ENCODE measurements at regions not wholly inside any gene's neighbourhood (a gene's known extent, or its start where the extent isn't known, plus 50 kb on each side); places are given as distances from the start of the nearest gene placed in this dataset.

DNA sequence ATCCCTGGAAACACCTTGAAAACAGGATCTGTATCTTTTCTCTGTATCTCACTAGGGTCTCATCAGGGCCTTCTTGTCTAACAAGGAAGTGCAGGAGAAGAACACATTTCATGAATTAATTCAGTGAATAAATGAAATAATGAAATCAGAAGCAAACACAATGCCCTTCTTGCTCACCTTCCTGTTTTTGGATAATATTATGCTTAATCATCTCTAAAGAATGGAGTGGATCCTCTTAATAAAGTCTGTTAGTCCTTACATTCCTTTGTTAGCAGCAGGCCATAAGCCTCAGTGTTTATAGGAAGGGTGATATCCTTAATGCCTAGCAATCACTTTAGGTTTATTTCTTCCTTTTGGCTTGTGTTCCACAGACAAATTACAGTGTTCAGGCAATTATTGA is 837.1 kb upstream of the SEMA6A start:
- Histone ChIP-seq H3K27ac (ENCODE audit: low read length) (no peak overlapping the region), H3K36me3 (ENCODE audit: insufficient read depth, low read length) (no peaks in the 10 kb centered on the region), H3K27me3 (ENCODE audit: insufficient read depth, low read depth, low read length) (no peaks in the 10 kb centered on the region), H4K20me1 (ENCODE audit: insufficient read depth) (no peaks in the 10 kb centered on the region), H2AFZ (ENCODE audit: low read depth, low read length) (no peak overlapping the region), H3K4me2 (ENCODE audit: low read length) (no peak overlapping the region), H3K4me3 (ENCODE audit: low read length) (no peak overlapping the region), H3F3A (ENCODE audit: insufficient read depth, low read length, poor library complexity, severe bottlenecking) (no peaks in the 10 kb centered on the region), H3K79me2 (replicated peaks; ENCODE audit: insufficient read depth, low read length) (no peaks in the 10 kb centered on the region), H3K9me2 (ENCODE audit: insufficient read depth, low read length) (no peaks in the 10 kb centered on the region), H3K9me3 (ENCODE audit: low read length) (no peaks in the 10 kb centered on the region), H3K9ac (ENCODE audit: low read length) (no peak overlapping the region)
- TF ChIP-seq POLR2AphosphoS5 (IDR thresholded peaks at IDR 0.05) (no peak), SMC3 (conservative IDR thresholded peaks at IDR 0.05; ENCODE audit: poor library complexity) (no peak), RAD21 (conservative IDR thresholded peaks at IDR 0.05) (no peak), EP300 (conservative IDR thresholded peaks at IDR 0.05; ENCODE audit: poor library complexity, severe bottlenecking) (no peak), TAF1 (IDR thresholded peaks at IDR 0.05; ENCODE audit: low read depth) (no peak), EZH2 (IDR thresholded peaks at IDR 0.05; ENCODE audit: borderline replicate concordance, insufficient read depth, low read length, poor library complexity, severe bottlenecking) (no peak), MXI1 (conservative IDR thresholded peaks at IDR 0.05; ENCODE audit: poor library complexity, severe bottlenecking) (no peak)
- TF ChIP-seq, protein P1, sequence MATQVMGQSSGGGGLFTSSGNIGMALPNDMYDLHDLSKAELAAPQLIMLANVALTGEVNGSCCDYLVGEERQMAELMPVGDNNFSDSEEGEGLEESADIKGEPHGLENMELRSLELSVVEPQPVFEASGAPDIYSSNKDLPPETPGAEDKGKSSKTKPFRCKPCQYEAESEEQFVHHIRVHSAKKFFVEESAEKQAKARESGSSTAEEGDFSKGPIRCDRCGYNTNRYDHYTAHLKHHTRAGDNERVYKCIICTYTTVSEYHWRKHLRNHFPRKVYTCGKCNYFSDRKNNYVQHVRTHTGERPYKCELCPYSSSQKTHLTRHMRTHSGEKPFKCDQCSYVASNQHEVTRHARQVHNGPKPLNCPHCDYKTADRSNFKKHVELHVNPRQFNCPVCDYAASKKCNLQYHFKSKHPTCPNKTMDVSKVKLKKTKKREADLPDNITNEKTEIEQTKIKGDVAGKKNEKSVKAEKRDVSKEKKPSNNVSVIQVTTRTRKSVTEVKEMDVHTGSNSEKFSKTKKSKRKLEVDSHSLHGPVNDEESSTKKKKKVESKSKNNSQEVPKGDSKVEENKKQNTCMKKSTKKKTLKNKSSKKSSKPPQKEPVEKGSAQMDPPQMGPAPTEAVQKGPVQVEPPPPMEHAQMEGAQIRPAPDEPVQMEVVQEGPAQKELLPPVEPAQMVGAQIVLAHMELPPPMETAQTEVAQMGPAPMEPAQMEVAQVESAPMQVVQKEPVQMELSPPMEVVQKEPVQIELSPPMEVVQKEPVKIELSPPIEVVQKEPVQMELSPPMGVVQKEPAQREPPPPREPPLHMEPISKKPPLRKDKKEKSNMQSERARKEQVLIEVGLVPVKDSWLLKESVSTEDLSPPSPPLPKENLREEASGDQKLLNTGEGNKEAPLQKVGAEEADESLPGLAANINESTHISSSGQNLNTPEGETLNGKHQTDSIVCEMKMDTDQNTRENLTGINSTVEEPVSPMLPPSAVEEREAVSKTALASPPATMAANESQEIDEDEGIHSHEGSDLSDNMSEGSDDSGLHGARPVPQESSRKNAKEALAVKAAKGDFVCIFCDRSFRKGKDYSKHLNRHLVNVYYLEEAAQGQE (IDR thresholded peaks at IDR 0.05; ENCODE audit: borderline replicate concordance): no peak
- TF ChIP-seq, protein P2, sequence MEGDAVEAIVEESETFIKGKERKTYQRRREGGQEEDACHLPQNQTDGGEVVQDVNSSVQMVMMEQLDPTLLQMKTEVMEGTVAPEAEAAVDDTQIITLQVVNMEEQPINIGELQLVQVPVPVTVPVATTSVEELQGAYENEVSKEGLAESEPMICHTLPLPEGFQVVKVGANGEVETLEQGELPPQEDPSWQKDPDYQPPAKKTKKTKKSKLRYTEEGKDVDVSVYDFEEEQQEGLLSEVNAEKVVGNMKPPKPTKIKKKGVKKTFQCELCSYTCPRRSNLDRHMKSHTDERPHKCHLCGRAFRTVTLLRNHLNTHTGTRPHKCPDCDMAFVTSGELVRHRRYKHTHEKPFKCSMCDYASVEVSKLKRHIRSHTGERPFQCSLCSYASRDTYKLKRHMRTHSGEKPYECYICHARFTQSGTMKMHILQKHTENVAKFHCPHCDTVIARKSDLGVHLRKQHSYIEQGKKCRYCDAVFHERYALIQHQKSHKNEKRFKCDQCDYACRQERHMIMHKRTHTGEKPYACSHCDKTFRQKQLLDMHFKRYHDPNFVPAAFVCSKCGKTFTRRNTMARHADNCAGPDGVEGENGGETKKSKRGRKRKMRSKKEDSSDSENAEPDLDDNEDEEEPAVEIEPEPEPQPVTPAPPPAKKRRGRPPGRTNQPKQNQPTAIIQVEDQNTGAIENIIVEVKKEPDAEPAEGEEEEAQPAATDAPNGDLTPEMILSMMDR (IDR thresholded peaks at IDR 0.05; ENCODE audit: poor library complexity, severe bottlenecking): no peak

DNA sequence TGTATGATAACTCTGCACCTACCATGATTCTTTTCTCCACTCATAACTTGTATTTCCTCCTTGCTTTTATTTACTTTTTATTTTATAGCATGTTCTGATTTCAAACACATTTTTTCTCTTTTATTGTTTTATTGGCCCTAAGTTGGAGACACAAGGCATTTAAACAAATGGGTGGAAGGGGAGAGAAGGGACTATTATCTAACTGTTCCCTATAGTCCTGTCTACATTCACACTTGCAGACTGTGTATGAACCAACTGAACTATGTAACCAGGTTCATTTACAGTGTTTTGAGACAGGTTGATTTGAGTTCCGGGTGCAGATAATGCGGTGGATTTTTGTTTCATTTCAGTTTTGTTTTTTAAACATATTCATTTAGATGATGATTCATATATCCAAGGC is 830.6 kb upstream of the SEMA6A start:
- Histone ChIP-seq H3F3A (ENCODE audit: insufficient read depth, low read length, poor library complexity, severe bottlenecking) (no peaks in the 10 kb centered on the region), H3K36me3 (ENCODE audit: insufficient read depth, low read length) (no peaks in the 10 kb centered on the region), H3K9me2 (ENCODE audit: insufficient read depth, low read length) (no peaks in the 10 kb centered on the region), H2AFZ (ENCODE audit: low read depth, low read length) (no peak overlapping the region), H3K9me3 (ENCODE audit: low read length) (no peaks in the 10 kb centered on the region), H3K9ac (ENCODE audit: low read length) (no peak overlapping the region), H4K20me1 (ENCODE audit: insufficient read depth) (no peaks in the 10 kb centered on the region), H3K4me2 (ENCODE audit: low read length) (no peak overlapping the region), H3K27me3 (ENCODE audit: insufficient read depth, low read depth, low read length) (no peaks in the 10 kb centered on the region), H3K27ac (ENCODE audit: low read length) (no peak overlapping the region), H3K79me2 (replicated peaks; ENCODE audit: insufficient read depth, low read length) (no peaks in the 10 kb centered on the region), H3K4me3 (ENCODE audit: low read length) (no peak overlapping the region)
- TF ChIP-seq RAD21 (conservative IDR thresholded peaks at IDR 0.05) (no peak), SMC3 (conservative IDR thresholded peaks at IDR 0.05; ENCODE audit: poor library complexity) (no peak), POLR2AphosphoS5 (IDR thresholded peaks at IDR 0.05) (no peak), EP300 (conservative IDR thresholded peaks at IDR 0.05; ENCODE audit: poor library complexity, severe bottlenecking) (no peak), TAF1 (IDR thresholded peaks at IDR 0.05; ENCODE audit: low read depth) (no peak), MXI1 (conservative IDR thresholded peaks at IDR 0.05; ENCODE audit: poor library complexity, severe bottlenecking) (no peak), EZH2 (IDR thresholded peaks at IDR 0.05; ENCODE audit: borderline replicate concordance, insufficient read depth, low read length, poor library complexity, severe bottlenecking) (no peak)
- TF ChIP-seq, protein P1 (IDR thresholded peaks at IDR 0.05; ENCODE audit: borderline replicate concordance): no peak
- TF ChIP-seq, protein P2 (IDR thresholded peaks at IDR 0.05; ENCODE audit: poor library complexity, severe bottlenecking): no peak
